Stimulated activated CD4-positive, alpha-beta T cell treated with anti-CD3 and anti-CD28 coated beads, Interleukin-15, amount 100 ng/mL, for 48 hours (primary cell): ENCODE measurements at regions not wholly inside any gene's neighbourhood (a gene's known extent, or its start where the extent isn't known, plus 50 kb on each side); places are given as distances from the start of the nearest gene placed in this dataset.
"Not testable (repeated sequence)": the region's sequence is repeated elsewhere in the genome, so short reads cannot be mapped to it uniquely, and the experiment has no call there.

Source experiments
- DNase-seq, 2 donors: peaks; one replicate each; pipeline ENCODE4 v3.0.0-alpha.2; 2020; ENCODE audit warnings: low read depth in 2 of 2

- DNase-seq = not testable (repeated sequence)
Measured at GRCh38 chr7:113600428-113600827, 318.4 kb downstream of the PPP1R3A start.

DNA sequence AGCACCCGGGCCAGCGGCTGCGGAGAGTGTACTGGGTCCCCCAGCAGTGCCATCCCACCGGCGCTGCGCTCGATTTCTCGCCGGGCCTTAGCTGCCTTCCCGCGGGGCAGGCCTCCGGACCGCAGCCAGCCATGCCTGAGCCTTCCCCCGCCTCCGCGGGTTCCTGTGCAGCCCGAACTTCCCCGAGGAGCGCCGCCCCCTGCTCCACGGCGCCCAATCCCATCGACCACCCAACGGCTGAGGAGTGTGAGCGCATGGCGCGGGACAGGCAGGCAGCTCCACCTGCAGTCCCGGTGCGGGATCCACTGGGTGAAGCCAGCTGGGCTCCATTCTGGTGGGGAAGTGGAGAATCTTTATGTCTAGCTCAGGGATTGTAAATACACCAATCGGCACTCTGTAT is 325.4 kb downstream of the PPP1R3A start:
- not testable (repeated sequence) for DNase-seq

DNA sequence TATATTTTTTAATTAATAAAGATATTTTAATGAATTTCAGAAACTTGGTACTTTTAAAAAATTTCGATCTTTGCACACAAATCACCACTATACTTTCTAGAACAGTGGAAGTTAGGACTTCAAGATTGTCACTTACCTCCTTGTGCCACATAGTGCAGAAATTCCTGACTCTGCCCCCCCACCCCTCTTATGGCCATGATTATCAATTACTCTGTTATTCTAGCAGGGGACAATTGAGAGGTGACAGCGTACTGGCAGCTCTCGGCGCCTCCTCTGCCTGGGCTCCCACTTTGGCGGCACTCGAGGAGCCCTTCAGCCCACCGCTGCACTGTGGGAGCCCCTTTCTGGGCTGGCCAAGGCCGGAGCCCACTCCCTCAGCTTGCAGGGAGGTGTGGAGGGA is 325.9 kb downstream of the PPP1R3A start:
- DNase-seq = not testable (repeated sequence)

GRCh38 chr7:113582471-113582870 is 336.3 kb downstream of the PPP1R3A start:
- no peak for DNase-seq

- not testable (repeated sequence) for DNase-seq
Measured at GRCh38 chr7:113563257-113563656, 355.6 kb downstream of the PPP1R3A start.

- DNase-seq = no peak
Measured at GRCh38 chr7:113562801-113563200, 356.0 kb downstream of the PPP1R3A start.

- no peak for DNase-seq
Measured at GRCh38 chr7:113562242-113562641, 356.6 kb downstream of the PPP1R3A start.

DNA sequence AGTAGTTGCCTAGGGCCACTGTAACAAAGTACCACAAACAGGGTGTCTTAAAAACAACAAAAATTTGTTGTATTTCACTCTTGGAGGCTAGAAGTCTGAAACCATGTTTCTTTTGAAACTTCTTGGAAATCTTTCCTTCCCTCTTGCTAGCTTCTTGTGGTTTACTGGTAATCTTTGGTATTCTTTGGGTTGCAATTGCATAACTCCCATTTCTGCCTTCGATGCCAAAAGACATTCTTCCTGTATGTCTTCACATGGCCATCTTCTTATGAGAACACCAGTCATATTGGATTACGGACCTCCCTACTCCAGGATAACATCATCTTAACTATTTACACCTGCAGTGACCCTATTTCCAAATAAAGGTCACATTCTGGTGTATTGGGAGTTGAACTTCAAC is 357.4 kb downstream of the PPP1R3A start:
- no peak for DNase-seq

DNA sequence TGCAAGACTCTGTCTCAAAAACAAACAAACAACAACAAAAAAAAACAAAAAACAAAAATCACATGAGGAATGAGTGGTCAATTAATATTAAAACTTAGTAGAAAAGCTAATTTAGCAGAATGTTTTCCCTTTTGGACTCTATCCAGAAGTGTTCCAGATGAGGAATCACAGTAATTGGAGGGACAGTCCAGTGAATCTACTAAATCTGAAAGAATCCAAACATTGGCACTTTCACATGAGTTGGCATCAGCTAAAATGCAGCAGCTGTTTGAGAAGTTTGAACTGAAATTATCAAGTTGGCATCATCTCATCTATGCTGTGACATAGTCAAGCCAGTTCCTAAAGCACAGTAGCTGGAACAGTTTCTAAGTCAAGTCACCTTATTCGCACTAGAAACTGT is 367.8 kb downstream of the PPP1R3A start:
- no peak for DNase-seq

- no peak for DNase-seq
Measured at GRCh38 chr7:113548561-113548960, 370.2 kb downstream of the PPP1R3A start.

GRCh38 chr7:113548137-113548536 is 370.7 kb downstream of the PPP1R3A start:
- DNase-seq = no peak

DNA sequence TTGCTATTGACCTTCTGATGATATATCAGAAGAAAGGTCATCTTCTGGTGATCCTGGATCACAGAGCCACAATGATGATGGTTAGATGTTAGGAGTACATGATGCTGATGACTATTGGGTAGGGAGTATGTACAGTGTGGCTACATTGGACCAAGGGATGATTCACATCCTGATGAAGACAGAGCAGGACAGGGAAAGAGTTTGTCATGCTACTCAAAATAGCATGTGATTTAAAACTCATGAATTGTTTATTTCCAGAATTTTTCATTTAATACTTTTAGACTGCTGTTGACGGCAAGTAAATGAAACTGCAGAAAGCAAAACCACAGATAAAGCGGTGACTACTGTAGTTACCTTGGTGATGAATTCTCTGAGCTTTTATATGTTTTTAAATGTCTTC is 397.3 kb downstream of the PPP1R3A start:
- no peak for DNase-seq

GRCh38 chr7:113519472-113519871 is 399.3 kb downstream of the PPP1R3A start:
- DNase-seq = no peak

DNA sequence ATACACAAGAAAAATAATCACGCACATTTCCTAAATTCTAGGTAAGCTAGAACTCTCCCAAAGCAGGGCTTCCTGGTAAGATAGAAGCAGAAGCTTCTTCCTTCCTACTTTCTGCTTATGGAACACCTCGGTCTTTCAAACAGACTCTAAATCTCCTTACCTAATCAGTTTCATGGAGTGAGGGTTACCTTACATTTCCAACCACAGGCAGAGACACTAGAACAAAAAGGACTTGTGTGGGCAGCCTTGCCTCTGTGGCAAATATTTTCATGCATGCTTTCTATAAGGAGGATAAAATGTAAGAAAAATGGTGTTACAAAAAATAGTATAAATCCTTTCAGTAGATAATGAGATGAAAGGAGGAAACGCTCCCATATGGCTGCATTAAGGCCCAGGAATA is 386.3 kb upstream of the SMIM30 start:
- DNase-seq = no peak

- no peak for DNase-seq
Measured at GRCh38 chr7:113504142-113504541, 385.8 kb upstream of the SMIM30 start.

DNA sequence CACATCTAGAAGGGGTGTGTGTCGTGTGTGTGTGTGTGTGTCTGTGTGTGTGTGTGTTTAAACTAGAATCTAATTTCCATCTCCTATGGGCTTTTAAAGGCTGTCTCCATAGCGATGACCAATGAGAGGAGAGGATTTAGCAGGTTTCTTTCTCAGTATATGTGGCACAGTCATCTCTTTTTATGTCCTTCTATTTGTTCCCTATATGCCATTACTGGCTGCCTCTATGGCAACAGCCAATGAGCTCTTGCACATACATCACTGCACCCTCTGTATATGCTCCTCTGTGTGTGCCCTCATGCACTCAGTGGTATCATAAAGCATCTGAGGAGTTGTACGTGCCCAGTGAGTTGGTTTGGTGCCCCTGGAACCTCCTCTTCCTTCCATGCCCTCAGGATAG is 378.2 kb upstream of the SMIM30 start:
- DNase-seq = not testable (repeated sequence)

DNA sequence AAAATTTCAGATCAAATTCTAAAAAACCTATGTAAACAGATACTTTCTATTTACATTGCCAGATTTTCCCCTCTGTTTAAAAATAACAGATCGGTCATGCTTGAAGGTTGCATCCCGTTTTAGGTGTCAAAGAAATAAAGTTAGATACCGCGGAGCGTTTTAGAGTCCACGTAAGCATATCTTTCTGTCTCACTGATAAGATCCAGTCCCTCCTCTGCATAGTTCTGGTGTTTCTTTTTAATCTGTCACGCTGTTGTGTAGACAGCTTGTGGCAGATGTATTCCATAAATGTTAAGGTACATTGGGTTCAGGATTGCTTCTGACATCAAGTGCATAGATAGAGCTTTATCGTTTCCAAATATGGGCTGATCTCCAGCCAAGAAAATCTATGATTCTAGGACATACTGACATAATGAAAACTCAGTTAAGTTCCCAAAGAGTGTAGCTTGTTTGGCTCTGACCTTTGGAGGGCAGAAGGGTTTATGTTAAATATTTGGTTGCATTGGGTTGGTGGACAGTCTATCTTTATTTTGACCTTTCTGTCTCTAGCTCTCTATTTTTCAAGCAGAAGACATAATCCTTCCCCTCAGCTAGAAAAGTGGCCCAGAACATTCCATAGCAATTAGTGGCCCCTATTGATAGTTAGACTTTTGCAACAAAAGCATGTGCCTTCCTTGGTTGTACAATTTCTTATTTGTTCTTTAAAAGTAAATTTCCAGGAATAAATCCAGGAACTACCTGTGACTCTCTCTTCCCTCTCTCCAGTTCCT is 376.6 kb upstream of the SMIM30 start:
- not testable (repeated sequence) for DNase-seq

DNA sequence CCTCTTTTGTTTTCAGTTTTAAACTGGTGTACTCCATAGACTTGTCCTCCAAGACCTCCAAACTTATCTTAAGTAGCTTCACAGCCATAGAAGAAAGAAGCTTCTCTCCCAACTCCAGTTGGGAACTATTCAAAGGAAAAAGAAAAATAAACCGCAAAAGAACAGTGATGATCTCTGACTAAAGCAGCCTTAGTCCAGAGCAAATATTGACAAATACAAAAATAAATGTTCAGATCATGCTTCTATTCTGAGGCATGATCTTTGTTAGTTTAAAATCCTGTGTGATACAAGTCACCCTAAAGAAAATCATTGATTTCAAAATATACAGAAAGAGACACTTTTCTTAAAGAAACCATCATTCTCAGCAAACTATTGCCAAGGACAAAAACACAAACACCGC is 373.0 kb upstream of the SMIM30 start:
- DNase-seq = no peak

DNA sequence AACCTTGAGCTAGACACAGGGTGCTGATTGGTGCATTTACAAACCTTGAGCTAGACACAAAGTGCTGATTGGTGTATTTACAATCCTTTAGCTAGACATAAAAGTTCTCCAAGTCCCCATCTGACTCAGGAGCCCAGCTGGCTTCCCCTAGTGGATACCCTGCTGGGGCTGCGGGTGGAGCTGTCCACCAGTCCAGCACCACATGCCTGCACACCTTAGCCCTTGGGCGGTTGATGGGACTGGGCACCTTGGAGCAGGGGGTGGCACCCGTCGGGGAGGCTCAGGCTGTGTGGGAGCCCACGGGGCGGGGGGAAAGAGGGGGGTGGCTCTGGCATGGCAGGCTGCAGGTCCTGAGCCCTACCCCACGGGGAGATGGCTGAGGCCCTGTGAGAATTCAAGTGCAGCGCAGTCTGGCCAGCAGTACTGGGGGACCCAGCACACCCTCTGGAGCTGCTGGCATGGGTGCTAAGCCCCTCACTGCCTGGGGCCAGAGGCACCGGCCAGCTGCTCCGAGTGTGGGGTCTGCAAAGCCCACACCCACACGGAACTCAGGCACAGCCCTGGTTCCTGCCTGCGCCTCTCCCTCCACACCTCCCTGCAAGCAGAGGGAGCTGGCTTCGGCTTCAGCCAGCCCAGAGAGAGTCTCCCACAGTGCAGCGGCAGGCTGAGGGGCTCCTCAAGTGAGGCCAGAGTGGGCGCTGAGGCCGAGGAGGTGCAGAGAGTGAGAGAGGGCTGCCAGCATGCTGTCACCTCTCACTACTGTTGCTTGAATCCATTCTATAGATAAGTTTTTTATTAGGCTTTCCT is 369.8 kb upstream of the SMIM30 start:
- no peak for DNase-seq

DNA sequence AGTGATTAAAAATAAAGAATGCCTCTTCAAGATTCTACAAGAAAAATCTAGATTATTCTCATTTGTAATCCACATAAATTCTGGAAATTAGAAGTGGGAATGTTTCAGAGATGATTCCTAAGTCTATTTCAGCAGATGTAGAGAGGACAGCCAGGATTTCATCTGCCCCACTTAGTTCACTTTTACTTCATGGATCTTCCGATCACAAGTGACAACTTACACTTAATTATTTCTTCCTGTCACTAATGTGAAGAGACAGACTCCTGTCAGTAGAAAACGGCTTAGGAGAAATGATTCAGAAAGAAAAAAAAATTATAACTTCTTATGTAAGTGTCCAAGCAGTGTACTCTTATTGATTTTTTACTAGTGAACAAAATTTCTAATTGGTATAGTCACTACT is 368.2 kb upstream of the SMIM30 start:
- no peak for DNase-seq

DNA sequence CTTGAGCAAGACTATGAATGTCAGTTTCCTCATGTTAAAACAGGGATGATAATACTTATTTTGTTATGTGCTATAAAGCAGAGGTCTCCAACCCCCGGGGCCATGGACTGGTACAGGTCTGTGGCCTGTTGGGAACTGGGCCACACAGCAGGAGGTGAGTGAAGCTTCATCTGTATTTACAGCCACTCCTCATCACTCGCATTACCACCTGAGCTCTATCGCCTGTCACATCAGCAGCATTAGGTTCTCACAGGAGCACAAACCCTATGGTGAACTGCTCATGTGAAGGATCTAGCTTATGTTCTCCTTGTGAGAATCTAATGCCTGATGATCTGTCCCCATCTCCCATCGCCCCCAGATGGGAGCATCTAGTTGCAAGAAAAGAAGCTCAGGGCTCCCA is 365.3 kb upstream of the SMIM30 start:
- no peak for DNase-seq

- no peak for DNase-seq
Measured at GRCh38 chr7:113480537-113480936, 362.2 kb upstream of the SMIM30 start.
